Vagina (tissue), 2 donors: ENCODE measurements at regions not wholly inside any gene's neighbourhood (a gene's known extent, or its start where the extent isn't known, plus 50 kb on each side); places are given as distances from the start of the nearest gene placed in this dataset.

Experiments
- DNase-seq, 2 donors: peaks; one replicate each; pipeline ENCODE4 v3.0.0-alpha.2; 2017; ENCODE audit errors: extremely low spot score in 2 of 2
- H3K27ac ChIP-seq: fragments of 200-600 bp; sonication (generic); one replicate; pipeline ENCODE4 v1.5.1; 2019
- H3K27me3 ChIP-seq: fragments of 200-600 bp; sonication (generic); one replicate; pipeline ENCODE4 v1.5.1; 2019
- H3K36me3 ChIP-seq, 2 donors: fragments of 200-600 bp; sonication (generic); one replicate each; pipeline ENCODE4 v1.5.1; 2017 to 2019
- H3K4me1 ChIP-seq: fragments of 200-600 bp; sonication (generic); one replicate; pipeline ENCODE4 v1.5.1; 2019
- H3K4me3 ChIP-seq, 2 donors: fragments of 200-600 bp; sonication (generic); 1 replicate in 1 of 2; 2 replicates in 1 of 2; pipeline ENCODE4 v1.5.1; 2016 to 2019
- H3K9me3 ChIP-seq: fragments of 200-600 bp; sonication (generic); one replicate; pipeline ENCODE4 v1.5.1; 2019
- POLR2A ChIP-seq, 2 donors: fragments of 450-650 bp; IDR thresholded peaks; one replicate each; pipeline ENCODE4 v1.6.1; 2017; ENCODE audit warnings: antibody characterized with exemption in 2 of 2, mild to moderate bottlenecking in 2 of 2, moderate library complexity in 2 of 2
- POLR2AphosphoS5 ChIP-seq, 2 donors: sonication (generic); formaldehyde crosslinking; IDR thresholded peaks; one replicate each; pipeline ENCODE4 v1.9.0; 2017; ENCODE audit warnings: antibody characterized with exemption in 2 of 2, mild to moderate bottlenecking in 2 of 2, low read depth in 1 of 2; ENCODE audit not compliant: insufficient read depth in 1 of 2
- intact Hi-C: fragments of 100-400 bp; cut with DNase I; formaldehyde crosslinking; loops from one replicate; pipeline ENCODE4 v1.15.1; 2023
- TF ChIP-seq, protein P1 (sequence below), 3 experiments: fragments of 450-650 bp in 2 of 3; fragments of 200-600 bp in 1 of 3; sonication (generic) in 1 of 3; IDR thresholded peaks; one replicate each; pipeline ENCODE4 v1.5.1; 2017 to 2019; ENCODE audit warnings: antibody characterized with exemption in 3 of 3, mild to moderate bottlenecking in 2 of 3, moderate library complexity in 2 of 3

DNA sequence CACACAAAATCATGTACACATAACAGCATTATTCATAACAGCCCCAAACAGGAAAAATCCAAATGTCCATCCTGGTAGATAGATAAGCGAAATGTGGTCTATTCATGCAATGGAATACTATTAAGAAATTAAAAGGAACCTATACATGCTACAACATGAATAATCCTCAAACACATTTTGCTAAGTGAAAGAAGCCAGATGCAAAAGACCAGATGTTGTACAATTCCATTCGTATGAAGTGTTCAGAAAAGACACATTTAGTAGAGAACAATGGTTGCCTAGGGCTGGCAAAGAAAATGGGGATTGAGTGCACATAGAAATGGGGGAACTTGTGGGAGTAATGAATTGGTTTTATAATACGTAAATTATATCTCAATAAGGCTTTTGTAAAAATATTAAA is 182.3 kb downstream of the EBLN2 start:
- DNase-seq, result no peak
- Histone ChIP-seq H3K27me3 (no peaks in the 10 kb centered on the region), H3K4me3 (no peak overlapping the region), H3K27ac (no peak overlapping the region), H3K36me3 (no peaks in the 10 kb centered on the region), H3K4me1 (no peaks in the 10 kb centered on the region), H3K9me3 (no peaks in the 10 kb centered on the region)
- TF ChIP-seq, protein P1, sequence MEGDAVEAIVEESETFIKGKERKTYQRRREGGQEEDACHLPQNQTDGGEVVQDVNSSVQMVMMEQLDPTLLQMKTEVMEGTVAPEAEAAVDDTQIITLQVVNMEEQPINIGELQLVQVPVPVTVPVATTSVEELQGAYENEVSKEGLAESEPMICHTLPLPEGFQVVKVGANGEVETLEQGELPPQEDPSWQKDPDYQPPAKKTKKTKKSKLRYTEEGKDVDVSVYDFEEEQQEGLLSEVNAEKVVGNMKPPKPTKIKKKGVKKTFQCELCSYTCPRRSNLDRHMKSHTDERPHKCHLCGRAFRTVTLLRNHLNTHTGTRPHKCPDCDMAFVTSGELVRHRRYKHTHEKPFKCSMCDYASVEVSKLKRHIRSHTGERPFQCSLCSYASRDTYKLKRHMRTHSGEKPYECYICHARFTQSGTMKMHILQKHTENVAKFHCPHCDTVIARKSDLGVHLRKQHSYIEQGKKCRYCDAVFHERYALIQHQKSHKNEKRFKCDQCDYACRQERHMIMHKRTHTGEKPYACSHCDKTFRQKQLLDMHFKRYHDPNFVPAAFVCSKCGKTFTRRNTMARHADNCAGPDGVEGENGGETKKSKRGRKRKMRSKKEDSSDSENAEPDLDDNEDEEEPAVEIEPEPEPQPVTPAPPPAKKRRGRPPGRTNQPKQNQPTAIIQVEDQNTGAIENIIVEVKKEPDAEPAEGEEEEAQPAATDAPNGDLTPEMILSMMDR (IDR thresholded peaks at IDR 0.05), result no peak
- no peak for TF ChIP-seq POLR2AphosphoS5 (IDR thresholded peaks at IDR 0.05; ENCODE audit: insufficient read depth in 1 of 2, low read depth in 1 of 2)
- TF ChIP-seq POLR2A (IDR thresholded peaks at IDR 0.05), result no peak
- intact Hi-C loops, result no loop called here

DNA sequence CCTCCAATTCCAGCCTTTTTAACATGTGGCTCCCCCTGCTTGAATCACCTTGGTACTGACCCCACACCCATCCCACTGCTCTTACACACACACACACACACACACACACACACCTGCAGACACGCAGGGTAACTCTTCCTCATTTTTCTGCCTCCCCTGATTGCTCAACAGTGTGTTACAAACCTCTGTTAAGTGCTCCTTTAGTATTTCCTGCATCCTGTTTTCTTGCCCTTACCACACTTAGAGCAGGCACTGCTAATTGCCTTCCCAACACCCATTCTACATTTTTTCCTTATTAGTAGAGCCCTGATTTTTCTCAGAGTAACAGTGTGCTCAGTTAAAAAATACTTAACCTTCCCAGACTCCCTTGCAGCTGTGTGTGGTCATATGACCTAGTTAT is 184.0 kb downstream of the EBLN2 start:
- TF ChIP-seq, protein P1 (IDR thresholded peaks at IDR 0.05), result no peak
- TF ChIP-seq POLR2A (IDR thresholded peaks at IDR 0.05) (no peak), POLR2AphosphoS5 (IDR thresholded peaks at IDR 0.05; ENCODE audit: insufficient read depth in 1 of 2, low read depth in 1 of 2) (no peak)
- no peak overlapping the region for H3K4me3 ChIP-seq
- no peaks in the 10 kb centered on the region for H3K9me3 ChIP-seq
- intact Hi-C loops, result no loop called here
- H3K4me1 ChIP-seq, result no peaks in the 10 kb centered on the region
- no peaks in the 10 kb centered on the region for H3K27me3 ChIP-seq
- no peaks in the 10 kb centered on the region for H3K36me3 ChIP-seq
- no peak for DNase-seq
- no peak overlapping the region for H3K27ac ChIP-seq

DNA sequence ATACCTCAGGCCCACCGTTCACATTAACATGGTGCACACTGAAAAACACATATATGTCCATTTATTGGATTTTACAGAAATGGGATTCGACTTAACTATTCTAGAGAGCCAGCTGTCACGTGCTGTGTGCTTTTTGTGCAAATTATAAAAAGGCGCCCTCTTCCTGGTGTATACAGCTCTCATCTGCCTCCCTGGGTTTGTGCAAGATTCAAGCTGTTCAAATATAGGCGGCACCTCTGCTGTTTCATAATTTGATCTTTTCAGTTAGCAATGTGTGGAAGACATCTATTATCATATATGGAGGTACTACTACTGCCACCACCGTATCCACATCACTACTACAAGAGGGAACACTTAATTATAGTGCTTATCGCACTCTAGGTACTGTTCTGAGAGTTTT is 187.6 kb downstream of the EBLN2 start:
- TF ChIP-seq POLR2AphosphoS5 (IDR thresholded peaks at IDR 0.05; ENCODE audit: insufficient read depth in 1 of 2, low read depth in 1 of 2), result no peak
- no peak for TF ChIP-seq POLR2A (IDR thresholded peaks at IDR 0.05)
- TF ChIP-seq, protein P1 (IDR thresholded peaks at IDR 0.05), result no peak
- H3K36me3 ChIP-seq, result no peaks in the 10 kb centered on the region
- H3K27me3 ChIP-seq, result no peaks in the 10 kb centered on the region
- no peaks in the 10 kb centered on the region for H3K9me3 ChIP-seq
- DNase-seq, result no peak
- no peak overlapping the region for H3K27ac ChIP-seq
- H3K4me1 ChIP-seq, result no peaks in the 10 kb centered on the region
- no peak overlapping the region for H3K4me3 ChIP-seq
- intact Hi-C loops, result no loop called here

DNA sequence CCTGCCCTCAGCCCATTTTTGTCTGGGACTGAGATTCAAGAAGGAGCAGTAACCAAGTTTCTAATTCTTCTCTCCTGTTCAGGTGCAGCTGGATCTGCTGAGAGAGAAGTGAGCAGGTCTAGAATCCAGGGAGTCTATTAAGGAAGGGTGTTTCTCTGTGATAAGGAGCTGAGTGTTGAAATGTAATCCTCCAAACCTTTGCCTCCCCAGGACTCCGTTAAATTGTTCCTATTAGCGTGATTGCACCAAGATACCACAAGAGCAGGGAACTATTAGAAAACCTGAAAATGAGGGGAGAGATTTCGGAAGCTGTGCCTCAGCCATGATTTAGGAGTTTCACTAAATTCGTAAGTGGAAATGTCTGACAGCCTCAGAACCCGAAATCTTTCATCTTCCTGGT is 192.6 kb downstream of the EBLN2 start:
- no peak for DNase-seq
- Histone ChIP-seq H3K4me3 (no peak overlapping the region), H3K4me1 (no peaks in the 10 kb centered on the region), H3K27me3 (no peaks in the 10 kb centered on the region), H3K36me3 (no peaks in the 10 kb centered on the region), H3K27ac (no peak overlapping the region), H3K9me3 (no peaks in the 10 kb centered on the region)
- TF ChIP-seq POLR2AphosphoS5 (IDR thresholded peaks at IDR 0.05; ENCODE audit: insufficient read depth in 1 of 2, low read depth in 1 of 2), result no peak
- TF ChIP-seq POLR2A (IDR thresholded peaks at IDR 0.05), result no peak
- TF ChIP-seq, protein P1 (IDR thresholded peaks at IDR 0.05), result no peak
- intact Hi-C loops, result no loop called here

DNA sequence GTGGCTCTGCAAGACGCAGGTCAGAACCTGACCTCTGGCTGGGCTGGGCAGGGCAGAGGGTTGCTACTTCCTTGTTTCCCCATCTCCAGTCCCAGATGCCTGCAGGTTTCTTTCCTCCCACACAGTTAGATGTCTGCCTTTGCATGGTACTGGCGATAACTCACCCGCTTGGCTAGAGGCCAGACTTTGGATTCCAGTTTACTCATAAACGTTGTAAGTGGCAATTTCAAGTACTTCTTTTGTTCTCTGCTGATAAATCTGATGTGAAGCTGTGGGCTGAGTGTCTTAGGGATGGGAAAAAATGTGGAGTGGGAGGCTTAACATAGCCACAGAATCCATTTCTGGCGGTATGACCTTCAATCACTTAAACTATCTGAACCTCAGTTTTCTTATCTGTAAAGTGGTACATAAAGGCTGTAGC is 194.2 kb downstream of the EBLN2 start:
- H3K9me3 ChIP-seq, result no peaks in the 10 kb centered on the region
- H3K4me3 ChIP-seq, result no peak overlapping the region
- H3K27me3 ChIP-seq, result no peaks in the 10 kb centered on the region
- no peak for DNase-seq
- H3K36me3 ChIP-seq, result no peaks in the 10 kb centered on the region
- TF ChIP-seq POLR2A (IDR thresholded peaks at IDR 0.05) (no peak), POLR2AphosphoS5 (IDR thresholded peaks at IDR 0.05; ENCODE audit: insufficient read depth in 1 of 2, low read depth in 1 of 2) (no peak)
- TF ChIP-seq, protein P1 (IDR thresholded peaks at IDR 0.05), result no peak
- intact Hi-C loops, result no loop called here
- no peak overlapping the region for H3K27ac ChIP-seq
- no peaks in the 10 kb centered on the region for H3K4me1 ChIP-seq
